Activated T-cell treated with anti-CD3 and anti-CD28 coated beads for 4 hours (primary cell): ENCODE measurements at regions not wholly inside any gene's neighbourhood (a gene's known extent, or its start where the extent isn't known, plus 50 kb on each side); places are given as distances from the start of the nearest gene placed in this dataset.

Experiments used
- DNase-seq: peaks from one replicate; pipeline ENCODE4 v3.0.0-alpha.2; 2020

GRCh38 chr10:3421537-3422257 lies 249.1 kb upstream of the PITRM1 start:
- DNase-seq = no peak

- no peak for DNase-seq
Measured at GRCh38 chr10:3420527-3421469, 248.2 kb upstream of the PITRM1 start.

- no peak for DNase-seq
Measured at GRCh38 chr10:3419719-3420495, 247.3 kb upstream of the PITRM1 start.

GRCh38 chr10:3418926-3419325 lies 246.3 kb upstream of the PITRM1 start:
- DNase-seq = no peak

- DNase-seq = no peak
Measured at GRCh38 chr10:3418041-3418754, 245.6 kb upstream of the PITRM1 start.

GRCh38 chr10:3417096-3417495 lies 244.5 kb upstream of the PITRM1 start:
- no peak for DNase-seq

- no peak for DNase-seq
Measured at GRCh38 chr10:3415878-3416605, 243.5 kb upstream of the PITRM1 start.

- DNase-seq = no peak
Measured at GRCh38 chr10:3415038-3415736, 242.6 kb upstream of the PITRM1 start.

- DNase-seq = no peak
Measured at GRCh38 chr10:3414667-3415023, 242.1 kb upstream of the PITRM1 start.

GRCh38 chr10:3413937-3414666 lies 241.5 kb upstream of the PITRM1 start:
- DNase-seq = no peak

GRCh38 chr10:3412646-3413045 lies 240.1 kb upstream of the PITRM1 start:
- no peak for DNase-seq

- no peak for DNase-seq
Measured at GRCh38 chr10:3412071-3412582, 239.5 kb upstream of the PITRM1 start.

- no peak for DNase-seq
Measured at GRCh38 chr10:3411044-3411443, 238.5 kb upstream of the PITRM1 start.

GRCh38 chr10:3409928-3410327 lies 237.3 kb upstream of the PITRM1 start:
- no peak for DNase-seq

- DNase-seq = no peak
Measured at GRCh38 chr10:3408603-3409365, 236.2 kb upstream of the PITRM1 start.

GRCh38 chr10:3407208-3407607 lies 234.6 kb upstream of the PITRM1 start:
- no peak for DNase-seq

GRCh38 chr10:3406556-3406955 lies 234.0 kb upstream of the PITRM1 start:
- DNase-seq = no peak

- DNase-seq = no peak
Measured at GRCh38 chr10:3404381-3404780, 231.8 kb upstream of the PITRM1 start.

- no peak for DNase-seq
Measured at GRCh38 chr10:3402187-3402751, 229.7 kb upstream of the PITRM1 start.
